ENCODE measurements at regions not wholly inside any gene's neighbourhood (a gene's known extent, or its start where the extent isn't known, plus 50 kb on each side); places are given as distances from the start of the nearest gene placed in this dataset.

GRCh38 chr20:43803276-43803675 is 76.5 kb upstream of the GTSF1L start:
- TF ChIP-seq CTCF (IDR thresholded peaks at IDR 0.05) = no peak
- no peak for TF ChIP-seq POLR2A (IDR thresholded peaks at IDR 0.05)
